WERI-Rb-1 (cell line): ENCODE measurements at regions not wholly inside any gene's neighbourhood (a gene's known extent, or its start where the extent isn't known, plus 50 kb on each side); places are given as distances from the start of the nearest gene placed in this dataset.

Experiments
- DNase-seq: peaks from one replicate; pipeline ENCODE4 v3.0.0-alpha.2; 2020
- H3K27ac ChIP-seq: fragments of 250-450 bp; sonication (Bioruptor Pico); 2 replicates; pipeline ENCODE4 v1.5.1; 2020; ENCODE audit warnings: mild to moderate bottlenecking, moderate library complexity
- H3K27me3 ChIP-seq: fragments of 250-450 bp; sonication (Bioruptor Pico); 2 replicates; pipeline ENCODE4 v1.5.1; 2021; ENCODE audit warnings: mild to moderate bottlenecking, low read depth, moderate library complexity; ENCODE audit not compliant: insufficient read depth, severe bottlenecking
- H3K36me3 ChIP-seq: fragments of 250-450 bp; sonication (Bioruptor Pico); 2 replicates; pipeline ENCODE4 v1.5.1; 2020; ENCODE audit warnings: mild to moderate bottlenecking, moderate library complexity
- H3K4me3 ChIP-seq: 2 replicates; pipeline ENCODE4 v1.5.1; 2011; ENCODE audit warnings: low read depth, mild to moderate bottlenecking, control low read depth, low read length
- H3K9me3 ChIP-seq: fragments of 250-450 bp; sonication (Bioruptor Pico); 2 replicates; pipeline ENCODE4 v1.5.1; 2021; ENCODE audit warnings: mild to moderate bottlenecking, moderate library complexity; ENCODE audit not compliant: severe bottlenecking
- CTCF ChIP-seq: IDR thresholded peaks from 2 replicates; pipeline ENCODE4 v1.5.1; 2011; ENCODE audit warnings: low read depth, mild to moderate bottlenecking, control low read depth, inconsistent platforms, low read length

- H3K9me3 ChIP-seq, result no peaks in the 10 kb centered on the region
- no peak for TF ChIP-seq CTCF
- no peaks in the 10 kb centered on the region for H3K36me3 ChIP-seq
- peaks cover 14% of the 10 kb centered on the region for H3K27me3 ChIP-seq
- no peak overlapping the region for H3K4me3 ChIP-seq
- DNase-seq, result no peak
- no peak overlapping the region for H3K27ac ChIP-seq
These were observed 190.8 kb upstream of the RGPD4 start for GRCh38 chr2:107635883-107636282.

GRCh38 chr2:107645586-107645985 is 181.1 kb upstream of the RGPD4 start:
- H3K9me3 ChIP-seq, result no peaks in the 10 kb centered on the region
- no peak for DNase-seq
- H3K27ac ChIP-seq, result no peak overlapping the region
- TF ChIP-seq CTCF, result no peak
- H3K4me3 ChIP-seq, result no peak overlapping the region
- peaks cover 16% of the 10 kb centered on the region for H3K27me3 ChIP-seq
- H3K36me3 ChIP-seq, result no peaks in the 10 kb centered on the region

GRCh38 chr2:107648781-107649404 is 177.8 kb upstream of the RGPD4 start:
- no peak overlapping the region for H3K4me3 ChIP-seq
- H3K36me3 ChIP-seq, result no peaks in the 10 kb centered on the region
- H3K9me3 ChIP-seq, result no peaks in the 10 kb centered on the region
- DNase-seq, result peak; percentile 6
- 0 out of 2 replicates have a peak, but pooled peaks have one; percentile 11 for TF ChIP-seq CTCF
- H3K27ac ChIP-seq, result no peak overlapping the region
- peaks cover 31% of the 10 kb centered on the region for H3K27me3 ChIP-seq

- no peak for TF ChIP-seq CTCF
- no peaks in the 10 kb centered on the region for H3K36me3 ChIP-seq
- no peak overlapping the region for H3K27ac ChIP-seq
- H3K4me3 ChIP-seq, result no peak overlapping the region
- no peak for DNase-seq
- no peaks in the 10 kb centered on the region for H3K9me3 ChIP-seq
- peaks cover 18% of the 10 kb centered on the region for H3K27me3 ChIP-seq
These were observed 169.6 kb upstream of the RGPD4 start for GRCh38 chr2:107657049-107657448.

GRCh38 chr2:107663632-107664031 is 163.1 kb upstream of the RGPD4 start:
- H3K27me3 ChIP-seq, result peaks cover 28% of the 10 kb centered on the region
- H3K36me3 ChIP-seq, result no peaks in the 10 kb centered on the region
- H3K27ac ChIP-seq, result no peak overlapping the region
- DNase-seq, result no peak
- H3K4me3 ChIP-seq, result no peak overlapping the region
- TF ChIP-seq CTCF, result no peak
- H3K9me3 ChIP-seq, result no peaks in the 10 kb centered on the region

GRCh38 chr2:107669335-107669734 is 157.4 kb upstream of the RGPD4 start:
- H3K4me3 ChIP-seq, result no peak overlapping the region
- TF ChIP-seq CTCF, result no peak
- no peaks in the 10 kb centered on the region for H3K36me3 ChIP-seq
- H3K9me3 ChIP-seq, result no peaks in the 10 kb centered on the region
- H3K27me3 ChIP-seq, result peaks cover 31% of the 10 kb centered on the region
- DNase-seq, result no peak
- no peak overlapping the region for H3K27ac ChIP-seq
